ENCODE measurements at regions not wholly inside any gene's neighbourhood (a gene's known extent, or its start where the extent isn't known, plus 50 kb on each side); places are given as distances from the start of the nearest gene placed in this dataset.

- Histone ChIP-seq H3F3A (ENCODE audit: insufficient read depth, low read length, poor library complexity, severe bottlenecking) (no peaks in the 10 kb centered on the region), H3K4me2 (ENCODE audit: low read length) (no peak overlapping the region), H3K4me3 (ENCODE audit: low read length) (no peak overlapping the region), H3K27ac (ENCODE audit: low read length) (no peak overlapping the region), H3K27me3 (ENCODE audit: insufficient read depth, low read depth, low read length) (no peaks in the 10 kb centered on the region), H3K9me3 (ENCODE audit: low read length) (no peaks in the 10 kb centered on the region), H3K9ac (ENCODE audit: low read length) (no peak overlapping the region), H2AFZ (ENCODE audit: low read depth, low read length) (no peak overlapping the region), H3K79me2 (replicated peaks; ENCODE audit: insufficient read depth, low read length) (no peaks in the 10 kb centered on the region), H3K9me2 (ENCODE audit: insufficient read depth, low read length) (no peaks in the 10 kb centered on the region), H3K36me3 (ENCODE audit: insufficient read depth, low read length) (no peaks in the 10 kb centered on the region), H4K20me1 (ENCODE audit: insufficient read depth) (no peaks in the 10 kb centered on the region)
- no peak for TF ChIP-seq CTCF (IDR thresholded peaks at IDR 0.05; ENCODE audit: poor library complexity, severe bottlenecking)
- no peak for TF ChIP-seq REST (IDR thresholded peaks at IDR 0.05; ENCODE audit: borderline replicate concordance)
- no peak for TF ChIP-seq MXI1 (conservative IDR thresholded peaks at IDR 0.05; ENCODE audit: poor library complexity, severe bottlenecking)
- TF ChIP-seq EZH2 (IDR thresholded peaks at IDR 0.05; ENCODE audit: borderline replicate concordance, insufficient read depth, low read length, poor library complexity, severe bottlenecking) = no peak
- no peak for TF ChIP-seq SMC3 (conservative IDR thresholded peaks at IDR 0.05; ENCODE audit: poor library complexity)
- no peak for TF ChIP-seq EP300 (conservative IDR thresholded peaks at IDR 0.05; ENCODE audit: poor library complexity, severe bottlenecking)
- no peak for TF ChIP-seq TAF1 (IDR thresholded peaks at IDR 0.05; ENCODE audit: low read depth)
- no peak for TF ChIP-seq POLR2AphosphoS5 (IDR thresholded peaks at IDR 0.05)
- no peak for TF ChIP-seq RAD21 (conservative IDR thresholded peaks at IDR 0.05)
These were observed 243.9 kb downstream of the TOMM20 start for GRCh38 chr1:234884701-234885100.

- Histone ChIP-seq H3K27ac (ENCODE audit: low read length) (no peak overlapping the region), H3K4me3 (ENCODE audit: low read length) (no peak overlapping the region), H3K9me3 (ENCODE audit: low read length) (no peaks in the 10 kb centered on the region), H3K9me2 (ENCODE audit: insufficient read depth, low read length) (no peaks in the 10 kb centered on the region), H3K27me3 (ENCODE audit: insufficient read depth, low read depth, low read length) (no peaks in the 10 kb centered on the region), H3K4me2 (ENCODE audit: low read length) (no peak overlapping the region), H3F3A (ENCODE audit: insufficient read depth, low read length, poor library complexity, severe bottlenecking) (no peaks in the 10 kb centered on the region), H3K9ac (ENCODE audit: low read length) (no peak overlapping the region), H4K20me1 (ENCODE audit: insufficient read depth) (no peaks in the 10 kb centered on the region), H2AFZ (ENCODE audit: low read depth, low read length) (no peak overlapping the region), H3K79me2 (replicated peaks; ENCODE audit: insufficient read depth, low read length) (no peaks in the 10 kb centered on the region), H3K36me3 (ENCODE audit: insufficient read depth, low read length) (no peaks in the 10 kb centered on the region)
- no peak for TF ChIP-seq MXI1 (conservative IDR thresholded peaks at IDR 0.05; ENCODE audit: poor library complexity, severe bottlenecking)
- TF ChIP-seq SMC3 (conservative IDR thresholded peaks at IDR 0.05; ENCODE audit: poor library complexity) = no peak
- no peak for TF ChIP-seq RAD21 (conservative IDR thresholded peaks at IDR 0.05)
- TF ChIP-seq EZH2 (IDR thresholded peaks at IDR 0.05; ENCODE audit: borderline replicate concordance, insufficient read depth, low read length, poor library complexity, severe bottlenecking) = no peak
- no peak for TF ChIP-seq CTCF (IDR thresholded peaks at IDR 0.05; ENCODE audit: poor library complexity, severe bottlenecking)
- no peak for TF ChIP-seq POLR2AphosphoS5 (IDR thresholded peaks at IDR 0.05)
- TF ChIP-seq EP300 (conservative IDR thresholded peaks at IDR 0.05; ENCODE audit: poor library complexity, severe bottlenecking) = no peak
- TF ChIP-seq TAF1 (IDR thresholded peaks at IDR 0.05; ENCODE audit: low read depth) = no peak
- TF ChIP-seq REST (IDR thresholded peaks at IDR 0.05; ENCODE audit: borderline replicate concordance) = no peak
These were observed 244.6 kb downstream of the TOMM20 start for GRCh38 chr1:234884006-234884405.

Measured in neural cell (in vitro differentiated cells).